Upper lobe of left lung (tissue), 6 donors: ENCODE measurements at regions not wholly inside any gene's neighbourhood (a gene's known extent, or its start where the extent isn't known, plus 50 kb on each side); places are given as distances from the start of the nearest gene placed in this dataset.
"Not testable (repeated sequence)": the region's sequence is repeated elsewhere in the genome, so short reads cannot be mapped to it uniquely, and the experiment has no call there.

Experiments used
- ATAC-seq, 2 donors: fragments of 200-7000 bp; cut with Tn5 transposase; one replicate each; pipeline ENCODE4 v1.9.1; 2022; ENCODE audit warnings: mild to moderate bottlenecking in 2 of 2, moderate library complexity in 2 of 2; ENCODE audit not compliant: low FRiP score in 2 of 2
- DNase-seq, 2 donors: peaks; one replicate each; pipeline ENCODE4 v3.0.0-alpha.2; 2019 to 2020
- H3K27ac ChIP-seq, 4 donors: fragments of 200-600 bp; sonication (generic); one replicate each; pipeline ENCODE4 v1.5.1; 2016 to 2019
- H3K27me3 ChIP-seq, 4 donors: fragments of 200-600 bp; sonication (generic); one replicate each; pipeline ENCODE4 v1.5.1; 2017 to 2019
- H3K36me3 ChIP-seq, 4 donors: fragments of 200-600 bp; sonication (generic); one replicate each; pipeline ENCODE4 v1.5.1; 2016 to 2019
- H3K4me1 ChIP-seq, 4 donors: fragments of 200-600 bp; sonication (generic); one replicate each; pipeline ENCODE4 v1.5.1; 2018 to 2019
- H3K4me3 ChIP-seq, 4 donors: fragments of 200-600 bp; sonication (generic); one replicate each; pipeline ENCODE4 v1.5.1; 2017 to 2019; ENCODE audit warnings: mild to moderate bottlenecking in 2 of 4, moderate library complexity in 1 of 4
- H3K9me3 ChIP-seq, 4 donors: fragments of 200-600 bp; sonication (generic); one replicate each; pipeline ENCODE4 v1.5.1; 2018 to 2019
- CTCF ChIP-seq, 6 experiments: fragments of 450-650 bp in 4 of 6; fragments of 200-600 bp in 2 of 6; sonication (generic) in 2 of 6; IDR thresholded peaks; one replicate each; pipeline ENCODE4 v1.5.1; 2016 to 2019; ENCODE audit warnings: antibody characterized with exemption in 6 of 6
- EP300 ChIP-seq, 4 donors: sonication (generic); formaldehyde crosslinking; IDR thresholded peaks; one replicate each; pipeline ENCODE4 v1.5.1; 2017; ENCODE audit warnings: antibody characterized with exemption in 4 of 4, control low read depth in 2 of 4
- POLR2A ChIP-seq, 4 donors: fragments of 450-650 bp; IDR thresholded peaks; one replicate each; pipeline ENCODE4 v1.5.1; 2016 to 2017; ENCODE audit warnings: antibody characterized with exemption in 4 of 4, mild to moderate bottlenecking in 2 of 4
- POLR2AphosphoS5 ChIP-seq, 2 donors: sonication (generic); formaldehyde crosslinking; IDR thresholded peaks; one replicate each; pipeline ENCODE4 v1.5.1; 2017; ENCODE audit warnings: antibody characterized with exemption in 2 of 2
- WGBS, 2 donors: methylation state at CpG; one replicate each; pipeline ENCODE4 v1.1.5; 2017 to 2018; 5-methylcytosine and 5-hydroxymethylcytosine counted together
- donor health status: DM: no; HTN: no; CAD: no; lungs with moderate emphysema.
- donor health status: DM: no; HTN: yes; CAD: no; lungs with severe emphysema.

- Histone ChIP-seq H3K36me3 (no peaks in the 10 kb centered on the region), H3K9me3 (no peaks in the 10 kb centered on the region)
These were observed 80.2 kb upstream of the C15orf39 start for GRCh38 chr15:75121491-75121890.

GRCh38 chr15:75123395-75123794 is 78.3 kb upstream of the C15orf39 start:
- H3K4me3 ChIP-seq: no peak overlapping the region
- no peaks in the 10 kb centered on the region for H3K36me3 ChIP-seq
- H3K27ac ChIP-seq: no peak overlapping the region
- DNase-seq (no peak), ATAC-seq (no peak)
- WGBS, 2 donors: 82 to 83% methylated on average over 5 of the region's 5 CpGs
- no peaks in the 10 kb centered on the region for H3K27me3 ChIP-seq
- H3K9me3 ChIP-seq: no peaks in the 10 kb centered on the region
- H3K4me1 ChIP-seq: peaks cover 26 to 31% (median 28%) of the 10 kb centered on the region in 4 donors
- TF ChIP-seq CTCF (IDR thresholded peaks at IDR 0.05) (no peak), POLR2A (IDR thresholded peaks at IDR 0.05) (no peak), POLR2AphosphoS5 (IDR thresholded peaks at IDR 0.05) (no peak), EP300 (IDR thresholded peaks at IDR 0.05) (no peak)

More at GRCh38 chr15:75121491-75121890, 80.2 kb upstream of the C15orf39 start:
- Histone ChIP-seq H3K27me3 (no peaks in the 10 kb centered on the region), H3K27ac (no peak overlapping the region), H3K4me1 (peaks cover 26 to 31% (median 28%) of the 10 kb centered on the region in 4 donors), H3K4me3 (no peak overlapping the region)
- no peak for DNase-seq
- ATAC-seq: no peak
- TF ChIP-seq CTCF (IDR thresholded peaks at IDR 0.05) (no peak), EP300 (IDR thresholded peaks at IDR 0.05) (no peak), POLR2AphosphoS5 (IDR thresholded peaks at IDR 0.05) (no peak), POLR2A (IDR thresholded peaks at IDR 0.05) (no peak)

- ATAC-seq, DNase-seq, H3K4me3 ChIP-seq, H3K27me3 ChIP-seq, H3K9me3 ChIP-seq, H3K36me3 ChIP-seq: not testable (repeated sequence)
- H3K4me1 ChIP-seq: peaks cover 26 to 31% (median 28%) of the 10 kb centered on the region in 4 donors
- peak overlapping the region in 3 of 4 donors; percentile 73 to 87 (median 82) for H3K27ac ChIP-seq
- 77 to 90% methylated on average over 3 of the region's 3 CpGs for WGBS, 2 donors
These were observed 77.4 kb upstream of the C15orf39 start for GRCh38 chr15:75124278-75124677.

GRCh38 chr15:75125935-75126334 is 75.7 kb upstream of the C15orf39 start:
- peaks cover 29 to 38% (median 32%) of the 10 kb centered on the region in 4 donors for H3K4me1 ChIP-seq
- H3K4me3 ChIP-seq: no peak overlapping the region
- no peaks in the 10 kb centered on the region for H3K27me3 ChIP-seq
- no peaks in the 10 kb centered on the region for H3K9me3 ChIP-seq
- DNase-seq: peak in 1 of 2 donors; percentile 51
- H3K27ac ChIP-seq: peak overlapping the region; percentile 73 to 87 (median 79)
- WGBS, 2 donors: 76 to 91% methylated on average over 4 of the region's 5 CpGs
- no peak for TF ChIP-seq POLR2AphosphoS5 (IDR thresholded peaks at IDR 0.05)
- no peak for TF ChIP-seq CTCF (IDR thresholded peaks at IDR 0.05)
- TF ChIP-seq POLR2A (IDR thresholded peaks at IDR 0.05): no peak
- no peak for TF ChIP-seq EP300 (IDR thresholded peaks at IDR 0.05)
- ATAC-seq: peak in 1 of 2 donors; percentile 39
- no peaks in the 10 kb centered on the region for H3K36me3 ChIP-seq

GRCh38 chr15:75126864-75127580 is 74.7 kb upstream of the C15orf39 start:
- no peaks in the 10 kb centered on the region for H3K36me3 ChIP-seq
- TF ChIP-seq EP300 (IDR thresholded peaks at IDR 0.05) (no peak), CTCF (IDR thresholded peaks at IDR 0.05) (no peak), POLR2AphosphoS5 (IDR thresholded peaks at IDR 0.05) (no peak), POLR2A (IDR thresholded peaks at IDR 0.05) (no peak)
- 94 to 96% methylated on average over 8 to 10 of the region's 10 CpGs for WGBS, 2 donors

More at GRCh38 chr15:75126864-75127580, 74.7 kb upstream of the C15orf39 start:
- DNase-seq: no peak
- H3K27me3 ChIP-seq: no peaks in the 10 kb centered on the region
- no peak for ATAC-seq
- H3K4me1 ChIP-seq: peaks cover 29 to 44% (median 33%) of the 10 kb centered on the region in 4 donors
- no peak overlapping the region for H3K4me3 ChIP-seq
- H3K9me3 ChIP-seq: no peaks in the 10 kb centered on the region
- no peak overlapping the region for H3K27ac ChIP-seq
